ENCODE measurements at regions not wholly inside any gene's neighbourhood (a gene's known extent, or its start where the extent isn't known, plus 50 kb on each side); places are given as distances from the start of the nearest gene placed in this dataset.

DNA sequence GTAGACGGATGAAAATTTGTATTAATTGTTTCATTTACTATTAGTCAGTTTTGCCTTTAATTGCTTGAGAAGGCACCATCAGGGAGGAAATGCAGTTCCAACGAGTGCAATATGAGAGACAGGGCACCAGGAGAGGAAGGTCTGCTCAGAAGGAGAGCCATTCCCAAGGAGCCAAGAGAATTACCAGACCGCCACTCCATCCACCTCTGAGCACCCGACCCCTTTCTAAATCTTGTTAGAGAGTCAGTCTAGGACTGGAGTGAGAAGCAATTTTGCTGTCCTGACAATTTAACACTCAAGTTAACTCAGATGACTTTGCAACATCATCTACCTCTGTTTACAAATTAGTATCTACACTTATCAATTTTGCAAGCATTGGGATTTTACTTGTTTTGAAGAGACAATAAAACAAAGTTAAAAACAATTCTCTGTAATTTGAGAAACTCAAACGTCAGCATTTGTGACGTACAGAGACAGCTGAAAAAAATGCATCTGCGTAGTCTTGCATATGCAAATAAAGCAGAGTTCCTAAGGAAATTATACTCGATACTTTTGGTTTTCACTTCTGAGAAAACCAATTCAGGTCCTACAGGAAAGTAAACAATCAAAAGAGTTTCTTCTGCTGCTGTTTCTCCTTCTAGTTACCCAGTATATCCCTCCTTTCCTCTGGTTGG is 1704.7 kb upstream of the TENM3 start:
- TF ChIP-seq POLR2AphosphoS5 (IDR thresholded peaks at IDR 0.05; ENCODE audit: borderline replicate concordance, low read depth, low read length) (no peak), EZH2 (IDR thresholded peaks at IDR 0.05) (no peak), FOXP2 (optimal IDR thresholded peaks at IDR 0.05; ENCODE audit: control extremely low read depth, extremely low read length, insufficient read depth) (no peak)
